ENCODE measurements at regions not wholly inside any gene's neighbourhood (a gene's known extent, or its start where the extent isn't known, plus 50 kb on each side); places are given as distances from the start of the nearest gene placed in this dataset.

GRCh38 chr9:71608825-71609447, 159.4 kb downstream of the CEMIP2 start:
- TF ChIP-seq CTCF (IDR thresholded peaks at IDR 0.05; ENCODE audit: low read length) (no peak), EZH2 (IDR thresholded peaks at IDR 0.05; ENCODE audit: borderline replicate concordance, low read length) (no peak)
